IgD-negative memory B cell (primary cell): ENCODE measurements at regions not wholly inside any gene's neighbourhood (a gene's known extent, or its start where the extent isn't known, plus 50 kb on each side); places are given as distances from the start of the nearest gene placed in this dataset.

ENCODE experiments used
- H3K27ac Mint-ChIP-seq, 3 donors: one replicate each; pipeline ENCODE4 v1.8.0; 2020 to 2022; ENCODE audit warnings: mild to moderate bottlenecking in 3 of 3, mixed read lengths in 3 of 3, moderate library complexity in 1 of 3
- H3K27me3 Mint-ChIP-seq: one replicate; pipeline ENCODE4 v1.8.0; 2021; ENCODE audit warnings: mixed read lengths
- H3K36me3 Mint-ChIP-seq: one replicate; pipeline ENCODE4 v1.8.0; 2020; ENCODE audit warnings: mild to moderate bottlenecking, mixed read lengths
- H3K4me1 Mint-ChIP-seq, 3 donors: one replicate each; pipeline ENCODE4 v1.8.0; 2020 to 2022; ENCODE audit warnings: mixed read lengths in 3 of 3, mild to moderate bottlenecking in 1 of 3
- H3K4me3 Mint-ChIP-seq, 4 donors: one replicate each; pipeline ENCODE4 v1.8.0; 2020 to 2022; ENCODE audit warnings: mild to moderate bottlenecking in 4 of 4, mixed read lengths in 4 of 4, moderate library complexity in 3 of 4
- H3K9me3 Mint-ChIP-seq, 3 donors: one replicate each; pipeline ENCODE4 v1.8.0; 2020 to 2021; ENCODE audit warnings: mixed read lengths in 3 of 3, mild to moderate bottlenecking in 1 of 3

- H3K36me3 Mint-ChIP-seq: no peaks in the 10 kb centered on the region
- H3K9me3 Mint-ChIP-seq: peaks cover 0 to 3% (median 0%) of the 10 kb centered on the region in 3 donors
- no peaks in the 10 kb centered on the region for H3K4me1 Mint-ChIP-seq
- no peak overlapping the region for H3K27ac Mint-ChIP-seq
- no peak overlapping the region for H3K4me3 Mint-ChIP-seq
- peaks cover 2% of the 10 kb centered on the region for H3K27me3 Mint-ChIP-seq
Observed at GRCh38 chr9:2567922-2568321, 53.7 kb upstream of the VLDLR start.

- Mint-ChIP-seq H3K27me3 (peaks cover 3% of the 10 kb centered on the region), H3K27ac (no peak overlapping the region), H3K36me3 (no peaks in the 10 kb centered on the region), H3K4me1 (no peaks in the 10 kb centered on the region), H3K9me3 (peaks cover 0 to 3% (median 0%) of the 10 kb centered on the region in 3 donors), H3K4me3 (no peak overlapping the region)
Observed at GRCh38 chr9:2568689-2569088, 52.9 kb upstream of the VLDLR start.

- no peak overlapping the region for H3K4me3 Mint-ChIP-seq
- H3K4me1 Mint-ChIP-seq: no peaks in the 10 kb centered on the region
- peaks cover 8% of the 10 kb centered on the region for H3K27me3 Mint-ChIP-seq
- H3K36me3 Mint-ChIP-seq: no peaks in the 10 kb centered on the region
- H3K27ac Mint-ChIP-seq: no peak overlapping the region
- H3K9me3 Mint-ChIP-seq: peaks cover 0 to 3% (median 0%) of the 10 kb centered on the region in 3 donors
Observed at GRCh38 chr9:2570615-2571479, 50.7 kb upstream of the VLDLR start.
